Activated CD4-positive, alpha-beta T cell treated with anti-CD3 and anti-CD28 coated beads, Interleukin-2, amount 50 U/mL, for 48 hours (primary cell): ENCODE measurements at regions not wholly inside any gene's neighbourhood (a gene's known extent, or its start where the extent isn't known, plus 50 kb on each side); places are given as distances from the start of the nearest gene placed in this dataset.

Experiments used
- DNase-seq, 2 experiments: peaks; one replicate each; pipeline ENCODE4 v3.0.0-alpha.2; 2020

GRCh38 chr2:145702305-145702704, 1182.4 kb upstream of the ZEB2 start:
- DNase-seq: no peak

DNA sequence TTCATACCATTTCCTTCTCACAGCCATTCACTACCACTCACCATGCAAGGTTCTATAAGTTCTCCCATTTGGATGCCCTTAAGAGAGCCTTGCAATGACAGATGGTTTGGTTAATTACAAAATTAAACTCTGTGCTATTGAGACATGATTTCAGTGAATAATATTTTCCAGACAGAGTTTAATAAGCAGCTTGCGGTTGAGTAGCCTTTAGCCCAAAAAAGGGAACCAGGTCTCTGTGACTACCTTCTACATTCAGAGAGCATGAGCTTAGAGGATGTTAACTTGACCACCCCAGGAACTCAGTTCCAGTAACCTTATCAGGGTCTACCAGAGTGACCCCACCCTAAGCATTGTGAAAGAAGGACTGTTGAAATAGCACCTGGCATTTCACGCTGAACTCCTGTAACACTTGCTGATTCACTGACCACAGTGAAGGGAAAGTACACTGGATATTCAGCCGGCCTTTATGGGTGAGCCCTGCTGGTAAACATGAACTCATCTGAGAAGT, 1173.1 kb upstream of the ZEB2 start:
- DNase-seq: no peak

- DNase-seq: no peak
Measured at GRCh38 chr2:145691659-145692058, 1171.7 kb upstream of the ZEB2 start.

DNA sequence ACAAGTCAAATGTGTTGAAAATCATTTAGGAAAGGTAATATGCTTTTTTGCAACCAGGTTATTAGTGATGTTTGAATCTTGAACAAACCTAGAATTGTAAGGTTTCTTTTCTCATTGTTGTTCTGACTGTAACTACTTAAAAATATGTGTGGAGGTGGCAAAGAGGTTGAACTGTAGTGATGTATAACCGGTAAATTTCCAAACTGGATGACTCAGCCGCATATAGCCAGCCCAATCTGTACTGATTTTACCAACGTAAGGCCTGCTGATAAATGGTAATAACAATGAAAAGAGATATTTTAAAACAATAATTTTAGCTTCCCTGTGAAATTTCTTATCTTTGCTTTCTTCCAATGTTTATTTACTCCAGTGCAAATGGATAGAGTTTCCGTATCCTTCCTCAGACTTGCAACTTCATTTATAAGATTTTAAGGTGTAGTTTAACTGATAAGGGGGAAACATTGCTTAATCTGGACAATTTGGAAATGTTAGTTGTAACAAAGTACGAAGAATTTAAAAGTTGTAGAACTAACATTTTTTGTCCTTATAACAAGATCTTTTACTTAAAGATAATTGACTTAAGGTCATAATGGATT, 1170.4 kb upstream of the ZEB2 start:
- DNase-seq: no peak

DNA sequence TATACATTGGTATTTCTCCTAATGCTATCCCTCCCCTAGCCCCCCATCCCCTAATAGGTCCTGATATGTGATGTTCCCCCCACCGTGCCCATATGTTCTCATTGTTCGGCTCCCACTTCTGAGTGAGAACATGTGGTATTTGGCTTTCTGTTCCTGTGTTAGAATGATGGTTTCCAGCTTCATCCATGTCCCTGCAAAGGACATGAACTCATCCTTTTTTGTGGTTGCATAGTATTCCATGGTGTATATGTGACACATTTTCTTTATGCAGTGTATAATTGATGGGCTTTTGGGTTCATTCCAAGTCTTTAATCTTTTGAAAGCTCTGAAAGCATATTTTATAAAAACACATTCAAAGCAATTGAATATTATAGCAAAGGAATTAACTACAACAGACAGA, 1169.4 kb upstream of the ZEB2 start:
- DNase-seq: no peak

- no peak for DNase-seq
Measured at GRCh38 chr2:145688156-145688555, 1168.2 kb upstream of the ZEB2 start.

DNA sequence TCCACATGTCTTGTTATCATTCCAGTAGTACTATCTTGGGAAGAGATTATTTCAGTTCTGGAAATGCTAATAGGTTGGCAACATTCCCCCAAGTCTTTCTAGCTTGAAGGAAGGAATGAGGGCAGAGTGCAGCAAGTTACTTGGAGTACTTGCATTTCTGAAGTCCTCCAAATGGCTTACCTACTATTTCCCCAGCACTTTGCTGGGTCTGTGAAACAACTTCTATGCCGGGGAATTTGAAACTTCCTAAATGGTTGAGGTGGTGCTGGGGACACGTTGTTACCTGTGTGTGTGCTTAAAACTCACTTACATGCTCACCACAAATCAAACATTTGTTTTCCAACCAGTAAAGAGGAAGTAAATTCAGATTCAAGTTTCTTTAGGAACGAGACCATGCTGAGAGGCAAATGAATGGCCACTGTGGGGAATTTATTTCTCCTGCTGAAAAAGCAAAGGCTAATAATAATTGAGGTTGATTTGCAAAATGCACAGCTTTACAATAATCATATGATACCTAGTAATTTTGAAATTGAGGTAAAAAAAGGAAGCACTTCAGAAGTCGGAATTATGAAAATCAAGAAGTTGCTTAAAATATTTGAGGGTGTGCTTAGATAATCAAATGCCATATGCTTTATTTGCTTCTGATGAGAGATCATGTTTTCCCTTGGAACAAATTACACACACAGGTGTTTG, 1167.7 kb upstream of the ZEB2 start:
- DNase-seq: no peak

GRCh38 chr2:145685383-145686050, 1165.6 kb upstream of the ZEB2 start:
- no peak for DNase-seq

DNA sequence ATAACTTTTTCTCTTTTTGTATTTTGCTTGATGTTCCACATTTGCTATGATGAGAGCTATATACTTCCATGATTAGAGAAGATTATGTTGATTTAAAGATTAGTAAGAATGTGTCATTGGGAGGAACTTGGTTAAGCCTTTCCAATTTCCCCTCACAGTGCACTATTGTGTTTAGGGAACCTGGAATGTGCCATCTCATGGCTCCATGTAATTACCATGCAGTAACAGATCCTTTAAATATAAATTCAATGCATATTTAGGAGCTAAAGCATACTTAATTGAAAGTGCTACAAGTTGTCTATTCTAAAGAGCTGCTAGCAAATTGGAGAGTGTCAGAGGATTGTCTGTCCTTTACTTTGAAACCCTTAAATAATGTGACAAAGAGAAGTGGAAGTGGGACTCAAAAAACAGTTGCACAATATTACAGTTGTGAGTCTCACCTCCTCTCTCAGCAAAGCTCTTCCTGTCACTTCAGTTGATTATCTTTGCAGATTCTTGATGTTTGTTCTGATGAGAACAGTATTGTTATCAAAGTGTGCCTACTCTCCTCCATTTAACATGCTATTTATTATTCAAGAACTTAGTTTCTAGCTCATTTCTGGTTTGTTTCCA, 1162.7 kb upstream of the ZEB2 start:
- no peak for DNase-seq

- no peak for DNase-seq
Measured at GRCh38 chr2:145680276-145680675, 1160.4 kb upstream of the ZEB2 start.

DNA sequence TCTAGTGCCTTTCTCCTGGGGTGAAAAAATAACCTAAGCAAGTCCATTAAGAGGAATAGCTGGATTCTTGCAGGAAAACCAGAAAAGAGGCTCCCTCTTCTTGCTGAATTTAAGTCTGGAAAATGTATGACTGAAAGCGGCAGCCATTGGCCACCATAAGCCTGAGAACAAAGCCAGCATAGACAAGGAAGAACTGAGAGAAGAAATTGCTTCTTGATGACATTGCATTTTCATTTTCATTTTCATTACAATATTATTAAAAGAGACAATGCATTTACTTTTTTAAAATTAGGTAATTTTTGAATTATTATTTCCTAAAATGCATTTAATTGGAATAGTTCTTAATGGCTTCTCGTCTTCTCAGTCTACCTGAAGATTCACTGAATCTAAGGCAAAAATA, 1157.5 kb upstream of the ZEB2 start:
- no peak for DNase-seq

DNA sequence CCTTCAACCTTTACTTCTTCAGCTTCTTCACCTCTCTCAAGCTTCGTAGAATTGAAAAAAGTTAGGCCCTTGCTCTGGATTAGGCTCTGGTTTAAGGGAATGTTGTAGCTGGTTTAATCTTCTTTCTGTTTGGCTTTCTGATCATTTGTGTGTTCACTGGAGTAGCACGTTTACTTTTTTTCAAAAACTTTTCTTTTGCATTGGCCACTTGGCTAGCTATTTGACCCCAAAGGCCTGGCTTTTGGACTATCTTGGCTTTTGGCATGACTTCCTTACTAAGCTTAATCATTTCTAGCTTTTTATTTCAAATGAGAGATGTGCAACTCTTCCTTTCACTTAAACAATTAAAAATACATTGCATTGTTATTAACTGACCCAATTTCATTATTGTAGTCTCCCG, 1154.8 kb upstream of the ZEB2 start:
- DNase-seq: no peak

GRCh38 chr2:145669301-145669700, 1149.4 kb upstream of the ZEB2 start:
- no peak for DNase-seq

- DNase-seq: no peak
Measured at GRCh38 chr2:145666552-145666951, 1146.6 kb upstream of the ZEB2 start.

DNA sequence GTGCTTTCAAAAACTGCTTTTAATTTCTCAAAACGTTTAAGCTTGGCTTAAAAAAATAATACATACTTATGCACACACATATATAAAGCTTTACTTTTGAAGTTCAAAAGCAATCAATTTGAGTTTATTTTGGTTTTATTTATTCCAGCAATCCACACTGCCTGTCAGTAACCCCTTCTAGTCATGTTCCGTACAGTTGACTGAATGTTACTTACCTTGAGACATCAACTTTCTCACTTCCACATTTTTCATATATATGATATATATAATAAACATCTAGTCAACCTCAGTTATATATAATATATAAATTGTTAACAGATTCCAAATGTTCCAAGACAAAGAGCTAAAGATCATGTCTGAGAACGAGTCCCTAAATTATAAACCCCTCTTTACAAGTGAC, 1137.3 kb upstream of the ZEB2 start:
- no peak for DNase-seq

- no peak for DNase-seq
Measured at GRCh38 chr2:145655165-145655765, 1135.3 kb upstream of the ZEB2 start.

- no peak for DNase-seq
Measured at GRCh38 chr2:145654746-145655145, 1134.8 kb upstream of the ZEB2 start.

GRCh38 chr2:145654156-145654555, 1134.2 kb upstream of the ZEB2 start:
- no peak for DNase-seq

- DNase-seq: no peak
Measured at GRCh38 chr2:145653553-145653952, 1133.6 kb upstream of the ZEB2 start.

GRCh38 chr2:145652571-145653545, 1132.9 kb upstream of the ZEB2 start:
- DNase-seq: no peak

DNA sequence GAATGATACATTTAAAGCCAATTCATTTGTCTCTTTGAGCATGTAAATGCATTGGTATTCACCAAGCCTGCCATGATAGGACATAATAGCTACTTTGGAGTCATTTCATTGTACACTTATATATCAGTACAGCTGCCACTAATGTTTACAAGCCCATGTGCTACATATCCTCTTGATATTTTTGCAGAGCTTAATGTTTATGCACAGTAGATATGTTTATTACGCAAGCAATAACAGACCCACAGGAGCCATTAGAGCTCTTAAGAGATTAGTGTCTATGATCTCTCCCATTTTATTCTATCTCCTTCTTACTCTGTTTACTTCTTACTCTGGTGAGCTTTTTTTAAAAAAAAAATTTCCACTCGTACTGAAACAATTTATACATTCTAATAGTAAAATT, 1132.1 kb upstream of the ZEB2 start:
- no peak for DNase-seq

DNA sequence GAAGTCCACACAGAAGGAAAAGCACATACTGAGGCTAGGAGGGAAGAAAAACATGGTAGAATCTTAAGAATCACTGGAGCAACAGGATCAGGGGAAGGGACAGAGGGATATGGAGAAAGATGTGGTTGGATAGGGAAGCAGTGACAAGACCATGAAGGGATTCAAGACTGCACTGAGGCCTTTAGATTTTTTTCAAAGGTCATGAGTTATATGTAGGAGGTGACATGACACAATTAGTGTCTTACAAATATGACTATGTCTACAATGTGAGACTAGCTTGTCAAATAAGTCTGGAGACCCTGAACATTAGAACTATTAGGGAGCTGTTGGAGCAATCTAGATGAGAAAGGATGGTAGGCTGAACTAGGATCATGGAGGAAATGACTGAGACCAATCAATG, 1130.3 kb upstream of the ZEB2 start:
- no peak for DNase-seq
